HG02763 (cell line): ENCODE measurements at regions not wholly inside any gene's neighbourhood (a gene's known extent, or its start where the extent isn't known, plus 50 kb on each side); places are given as distances from the start of the nearest gene placed in this dataset.

ENCODE experiments used
- ATAC-seq: cut with Tn5 transposase; IDR thresholded peaks from one replicate; pipeline ENCODE4 v1.9.1; 2021; ENCODE audit warnings: mild to moderate bottlenecking, moderate library complexity; ENCODE audit not compliant: unreplicated experiment

GRCh38 chr9:2925016-2925415 lies 81.1 kb upstream of the PUM3 start:
- ATAC-seq: no peak

DNA sequence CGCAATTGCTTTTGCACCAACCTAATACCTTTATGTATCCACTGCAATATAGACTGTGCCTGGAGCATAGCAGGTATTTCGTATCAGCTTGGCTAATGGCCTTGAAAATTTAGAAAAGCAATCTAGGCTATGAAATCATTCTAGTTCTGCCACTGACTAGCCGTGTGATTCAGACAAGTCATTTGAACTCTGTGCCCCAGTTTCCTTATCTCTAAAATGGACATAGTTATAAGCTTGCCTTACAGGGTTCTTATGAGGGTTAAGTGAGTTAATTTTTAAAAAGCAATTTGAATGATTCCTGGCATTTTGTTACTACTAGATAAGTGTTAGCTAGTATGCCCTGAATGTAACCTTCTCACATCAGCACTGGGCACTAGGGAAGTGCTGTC lies 80.5 kb upstream of the PUM3 start:
- ATAC-seq: no peak

DNA sequence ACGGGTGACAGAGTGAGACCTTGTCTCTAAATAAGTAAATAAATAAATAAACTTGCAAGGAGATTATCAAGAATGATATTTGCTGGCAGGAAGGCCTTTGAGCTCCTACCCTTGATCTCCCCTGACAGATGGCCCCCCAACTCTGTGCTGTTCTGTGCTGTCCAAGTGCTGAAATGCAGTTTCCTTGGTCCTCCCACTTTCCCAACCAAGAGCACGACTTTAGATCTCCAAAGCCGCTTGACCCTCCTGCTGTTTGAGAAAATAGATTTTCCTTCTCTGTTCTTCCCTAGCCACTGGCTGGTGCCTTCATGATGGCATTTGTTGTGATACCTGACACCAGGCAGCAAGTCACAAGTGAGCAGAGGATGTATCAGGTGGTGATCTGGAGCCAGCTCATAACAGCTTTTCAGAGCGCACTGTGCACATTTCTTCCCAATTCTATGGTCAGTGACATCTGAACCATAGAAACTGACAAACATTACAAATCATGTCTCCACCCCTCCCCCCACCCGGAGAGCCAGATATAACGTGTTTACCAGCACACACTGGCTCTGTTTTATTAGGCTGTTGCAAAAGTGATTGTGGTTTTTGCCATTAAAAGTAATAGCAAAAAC lies 80.0 kb upstream of the PUM3 start:
- no peak for ATAC-seq

GRCh38 chr9:2919347-2919746 lies 75.5 kb upstream of the PUM3 start:
- ATAC-seq: no peak

- ATAC-seq: no peak
These were observed 72.6 kb upstream of the PUM3 start for GRCh38 chr9:2916382-2916985.

- ATAC-seq: no peak
These were observed 69.1 kb upstream of the PUM3 start for GRCh38 chr9:2913026-2913425.

DNA sequence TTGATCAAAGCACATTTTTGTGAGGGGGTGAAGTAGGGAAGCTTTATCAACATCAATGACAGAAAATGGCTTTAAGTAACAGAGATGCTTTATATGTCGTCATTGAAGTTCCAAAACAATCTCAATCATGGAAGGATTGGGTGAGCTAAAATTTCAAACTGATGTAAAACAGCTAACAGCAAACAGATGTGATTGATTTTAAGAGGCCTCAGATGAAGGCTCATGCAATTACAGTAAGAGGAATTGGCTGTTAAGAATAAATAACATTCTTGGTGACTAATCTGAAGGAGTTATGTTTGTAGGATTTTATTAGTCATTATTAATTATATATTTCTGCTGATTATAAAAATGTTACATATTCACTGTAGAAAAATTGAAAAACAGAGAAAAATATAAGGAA lies 63.5 kb upstream of the PUM3 start:
- ATAC-seq: no peak

- ATAC-seq: no peak
These were observed 60.5 kb upstream of the PUM3 start for GRCh38 chr9:2904242-2904930.
